ENCODE measurements at regions not wholly inside any gene's neighbourhood (a gene's known extent, or its start where the extent isn't known, plus 50 kb on each side); places are given as distances from the start of the nearest gene placed in this dataset.
"Not testable (repeated sequence)": the region's sequence is repeated elsewhere in the genome, so short reads cannot be mapped to it uniquely, and the experiment has no call there.

DNA sequence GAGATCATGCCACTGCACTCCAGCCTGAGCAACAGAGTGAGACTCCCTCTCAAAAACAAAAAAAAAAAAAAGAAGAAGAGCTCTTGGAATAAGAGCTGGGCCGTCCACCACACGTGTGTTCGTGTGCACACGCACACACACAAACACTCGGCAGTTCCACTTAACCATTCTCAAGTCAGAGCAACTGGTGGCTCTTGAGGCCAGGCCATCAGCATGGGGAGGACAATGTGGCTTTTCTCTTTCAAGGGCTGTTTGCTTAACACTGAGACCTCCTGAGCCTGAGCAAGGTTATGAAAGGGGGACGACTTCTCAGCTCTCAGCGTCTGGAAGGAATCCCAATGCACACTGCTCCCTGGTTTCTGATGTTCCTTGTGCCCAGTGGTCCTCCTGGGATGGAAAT is 444.9 kb downstream of the SOX9 start:
- DNase-seq: no peak

DNA sequence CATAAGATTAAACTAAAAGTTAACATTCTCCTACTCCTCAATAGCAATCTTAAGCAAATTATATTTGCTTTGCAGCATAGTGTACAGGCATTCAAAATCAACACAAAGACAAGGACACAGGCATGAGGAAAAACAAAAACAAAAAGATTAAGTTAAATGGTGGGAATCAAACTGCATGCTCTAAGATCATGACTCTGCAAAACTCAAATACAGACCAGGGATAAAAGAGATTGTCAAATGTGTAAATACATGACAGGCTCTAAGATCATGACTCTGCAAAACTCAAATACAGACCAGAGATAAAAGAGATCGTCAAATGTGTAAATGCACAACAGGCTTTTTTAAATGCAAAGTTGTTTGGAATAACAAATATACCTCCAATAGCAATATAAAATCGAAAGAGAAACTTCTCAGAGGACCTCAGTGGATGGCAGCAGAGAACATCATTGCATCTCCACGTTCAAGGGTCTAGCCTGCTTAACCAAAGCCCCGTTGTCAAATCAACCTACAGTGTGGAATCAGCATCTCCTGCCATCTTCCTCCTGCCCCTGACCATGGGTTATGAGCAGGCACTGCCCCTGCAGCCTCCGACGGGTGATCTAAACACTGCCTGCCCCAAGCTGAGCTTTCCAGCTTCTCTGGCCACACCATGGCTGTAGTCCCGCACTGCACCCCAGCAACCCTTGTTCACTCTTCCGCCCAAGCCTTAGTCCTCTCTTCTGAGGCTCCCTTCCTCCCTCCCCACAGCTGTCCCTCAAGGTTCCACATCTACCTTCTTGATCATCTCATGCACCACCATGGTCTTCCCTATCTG is 446.1 kb downstream of the SOX9 start:
- DNase-seq: no peak

DNA sequence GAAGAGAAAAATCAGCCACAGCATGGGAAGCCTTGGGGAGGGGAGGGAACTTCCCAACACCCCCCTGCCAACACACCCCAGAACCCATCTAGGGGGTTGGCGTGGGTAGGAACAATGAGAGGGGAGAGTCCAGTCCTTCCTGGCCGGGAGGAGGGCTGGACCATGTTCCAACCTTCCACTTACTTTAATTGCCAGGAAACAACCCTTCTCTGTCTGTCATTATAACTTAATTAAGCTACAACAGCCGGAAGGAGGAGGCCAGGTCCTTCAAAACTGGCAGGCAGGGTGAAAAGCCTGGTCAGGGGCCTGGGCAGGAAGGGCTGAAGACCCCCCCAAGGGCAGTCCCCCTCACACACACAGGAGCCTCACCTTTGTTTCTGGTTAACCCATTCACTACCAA is 447.0 kb downstream of the SOX9 start:
- no peak for DNase-seq

DNA sequence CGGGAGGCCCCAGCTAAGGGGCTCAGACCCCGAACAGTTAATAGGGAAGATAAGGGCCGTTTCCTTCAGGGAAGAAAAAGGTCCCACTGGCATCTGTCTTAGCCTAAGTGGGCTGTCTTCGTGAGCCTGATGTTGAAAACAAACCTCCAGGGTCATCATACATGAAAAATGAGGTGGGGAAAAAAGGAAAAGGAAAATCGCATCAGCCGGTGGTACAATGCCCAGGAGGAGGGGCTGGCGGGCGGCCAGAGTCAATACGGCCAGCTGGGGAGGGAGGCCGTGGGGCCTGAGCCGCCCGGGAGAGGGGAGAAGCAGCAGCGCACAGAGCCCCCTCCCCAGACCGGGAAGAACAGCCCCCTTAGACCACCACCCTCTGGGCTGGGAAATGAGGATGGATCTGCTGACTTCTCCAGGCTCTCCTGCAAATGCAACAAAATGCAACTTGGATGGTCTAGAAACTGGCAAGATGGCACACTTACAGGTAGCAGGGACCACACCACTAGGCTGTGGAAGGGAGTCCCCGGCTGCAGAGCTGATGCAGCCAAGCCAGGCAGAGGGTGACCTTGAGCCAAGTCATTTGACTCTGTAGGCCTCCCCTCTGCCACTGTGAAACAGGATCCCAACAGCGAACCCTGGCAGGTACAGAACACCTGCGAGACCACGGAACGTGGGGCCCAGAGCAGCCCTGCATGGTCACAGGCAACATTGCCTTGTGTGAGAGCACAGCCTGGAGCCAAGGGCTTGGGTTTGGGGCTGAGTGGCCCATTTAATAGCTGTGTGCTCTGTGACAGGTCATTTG is 448.5 kb downstream of the SOX9 start:
- DNase-seq: no peak

DNA sequence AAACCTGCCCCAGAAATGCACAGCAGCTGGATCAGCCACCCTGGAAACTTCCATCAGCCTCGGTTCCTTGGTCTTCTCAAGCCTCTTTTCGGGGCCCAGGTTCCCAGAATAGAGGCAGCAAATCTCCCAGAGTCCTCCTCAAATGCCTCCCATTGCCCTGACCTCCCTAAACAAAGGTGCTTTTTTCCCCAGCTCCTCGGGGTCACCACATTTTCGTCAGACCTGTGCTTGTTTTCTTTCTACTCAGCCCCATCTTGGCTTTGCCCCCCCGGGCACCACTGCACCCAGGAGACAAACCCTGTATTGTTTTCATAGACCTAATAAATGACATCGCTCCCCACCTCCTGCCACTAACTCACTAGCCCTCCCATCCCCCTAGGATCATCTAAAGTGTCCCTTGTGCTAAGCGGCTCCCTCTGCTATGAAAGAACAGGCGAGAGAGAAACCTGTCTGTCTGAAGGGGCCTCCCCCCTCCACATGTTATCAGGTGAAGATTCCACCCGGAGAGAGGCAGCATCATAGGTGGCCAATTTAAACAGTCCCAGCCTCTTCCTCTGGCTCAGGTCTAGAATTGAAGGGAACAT is 451.1 kb downstream of the SOX9 start:
- no peak for DNase-seq

DNA sequence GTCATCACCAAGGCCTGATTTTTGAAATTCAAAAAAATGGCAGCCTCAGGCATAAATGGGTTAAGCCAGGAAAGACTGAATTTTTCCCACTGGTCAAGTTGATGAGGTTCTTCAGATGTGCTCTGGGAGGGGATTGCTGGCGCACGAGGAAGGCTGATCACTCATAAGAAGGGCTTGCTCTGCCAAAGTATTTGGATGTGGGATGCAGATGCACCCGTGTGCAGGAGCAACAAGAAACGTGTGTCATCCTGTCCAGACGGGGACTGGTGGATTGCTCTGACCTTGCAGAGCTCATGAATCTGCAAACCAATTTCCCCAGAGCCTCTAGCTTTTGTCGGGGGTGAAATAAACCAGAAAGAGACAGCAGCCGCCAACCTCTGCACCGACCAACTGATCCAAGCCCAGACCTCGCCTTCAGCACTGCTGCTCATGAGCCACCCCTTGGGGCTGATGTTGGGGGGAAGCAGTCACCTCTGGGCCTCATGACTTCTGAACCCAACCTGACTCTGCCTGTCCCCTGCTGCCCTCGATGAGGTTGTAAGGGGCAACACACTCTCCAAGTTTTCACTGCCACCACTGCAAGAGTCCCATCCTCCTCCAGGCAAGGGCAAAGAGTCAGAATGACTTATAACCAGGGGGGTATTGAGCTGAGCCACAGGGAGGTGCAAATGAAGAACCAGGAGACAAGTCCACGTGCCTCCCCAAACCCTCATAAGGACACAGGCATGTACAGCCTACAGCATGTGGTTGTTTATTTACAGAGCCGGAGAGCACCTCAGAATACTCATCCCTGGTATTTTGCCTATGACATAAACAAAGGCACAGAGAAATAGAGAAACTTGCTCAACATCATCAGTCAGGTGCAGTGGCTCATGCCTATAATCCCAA is 452.0 kb downstream of the SOX9 start:
- no peak for DNase-seq

DNA sequence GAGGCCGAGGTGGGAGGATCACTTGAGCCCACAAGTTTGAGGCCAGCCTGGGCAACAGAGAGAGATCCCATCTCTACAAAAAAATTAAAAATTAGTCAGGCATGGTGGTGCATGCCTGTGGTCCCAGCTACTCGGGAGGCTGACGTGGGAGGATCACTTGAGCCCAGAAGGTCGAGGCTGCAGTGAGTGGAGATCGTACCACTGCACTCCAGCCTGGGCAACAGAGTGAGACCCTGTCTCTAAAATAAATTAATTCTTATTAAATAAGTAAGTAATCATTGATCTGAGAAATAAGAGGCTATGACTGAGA is 452.6 kb downstream of the SOX9 start:
- not testable (repeated sequence) for DNase-seq

DNA sequence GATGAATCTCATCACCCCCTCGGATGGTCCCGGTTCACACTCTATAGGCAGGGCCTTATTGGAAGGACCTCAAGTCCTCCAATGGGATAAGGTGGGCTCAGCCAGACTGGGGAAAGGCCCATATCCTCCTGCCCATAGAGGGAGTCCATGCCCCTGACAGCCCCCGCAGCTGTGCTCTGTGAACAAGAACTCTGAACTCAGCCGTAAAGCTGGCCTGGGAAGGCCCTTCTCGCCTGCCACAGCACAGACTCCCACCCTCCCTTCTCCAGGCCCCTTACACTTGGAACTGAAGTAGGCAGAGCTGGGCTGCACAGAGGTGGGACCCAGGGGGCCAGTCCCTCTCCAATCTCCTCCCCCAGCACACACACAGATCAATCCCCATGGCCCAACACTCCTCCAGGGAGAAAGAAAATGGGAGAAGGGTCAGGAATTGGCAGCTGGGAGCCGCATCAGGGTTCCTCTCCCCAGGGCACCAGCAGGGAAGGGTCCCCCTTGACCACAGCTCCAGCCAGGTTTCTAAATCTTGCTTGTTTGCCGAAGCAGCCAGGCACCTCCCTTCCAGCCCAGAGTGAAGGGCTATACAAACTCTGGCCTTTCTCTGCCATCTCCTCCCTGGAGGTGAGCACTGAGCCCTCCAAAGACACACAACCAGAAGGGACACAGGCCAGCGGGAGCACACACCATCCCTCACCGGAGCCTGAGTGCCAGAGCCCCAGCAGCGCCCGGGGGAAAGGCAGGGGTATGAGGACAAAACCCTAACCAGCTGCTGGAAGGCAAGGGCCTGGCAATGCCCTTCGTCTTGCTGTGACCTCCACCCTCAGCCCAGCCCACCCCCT is 454.1 kb downstream of the SOX9 start:
- no peak for DNase-seq

DNA sequence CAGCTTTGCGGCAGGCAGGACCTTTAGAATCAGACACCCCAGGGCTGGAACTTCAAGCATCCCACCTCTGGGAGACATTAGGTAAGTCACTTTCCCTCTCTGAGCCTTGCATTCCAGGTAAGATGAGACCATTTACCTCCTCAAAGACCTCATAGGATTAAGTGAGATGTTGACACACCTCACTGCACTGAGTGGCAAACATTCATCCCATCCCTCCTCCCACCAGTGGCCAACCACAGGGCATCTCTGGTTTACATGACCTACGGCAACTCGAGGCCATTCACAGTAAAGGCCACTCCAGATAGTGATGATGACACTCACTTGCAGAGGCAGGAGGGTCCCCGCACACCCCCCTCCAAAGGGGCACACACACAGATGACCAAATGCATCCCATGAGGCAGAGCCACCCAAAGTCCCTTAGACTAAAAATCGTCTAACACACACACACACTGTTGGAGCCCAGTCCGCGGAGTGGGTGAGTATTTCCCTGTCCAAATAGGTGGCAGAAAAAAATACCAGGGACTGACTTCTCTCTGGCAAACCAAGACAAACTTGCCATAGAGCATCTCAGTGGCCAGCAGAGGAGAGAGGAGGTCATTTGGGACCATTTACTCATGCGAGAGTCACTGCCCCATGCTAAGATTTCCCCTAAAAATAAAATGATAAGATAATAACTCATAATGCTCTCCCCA is 454.9 kb downstream of the SOX9 start:
- no peak for DNase-seq

DNA sequence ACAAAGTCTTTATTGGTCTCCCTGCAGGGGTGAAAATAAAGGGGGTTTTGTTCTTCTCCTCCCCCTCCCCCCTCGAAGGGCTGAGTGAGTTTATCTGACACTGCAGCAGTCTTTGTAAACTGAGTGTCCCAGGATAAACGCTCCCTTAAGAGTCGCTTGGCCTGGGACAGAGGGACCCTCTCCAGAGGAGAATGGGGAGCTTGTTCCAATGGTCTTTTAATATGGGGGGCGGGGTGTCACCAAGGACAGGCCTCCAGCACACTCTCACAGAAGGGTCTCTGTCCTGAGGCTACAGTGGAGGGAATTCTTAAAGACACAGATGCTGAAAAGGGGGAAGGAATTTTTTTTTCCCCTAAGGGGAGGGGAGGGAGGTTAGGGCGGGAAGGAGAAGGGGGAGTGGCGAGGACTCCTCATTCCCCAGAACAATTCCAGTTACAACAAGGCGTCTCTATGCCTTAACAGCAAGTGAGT is 455.5 kb downstream of the SOX9 start:
- no peak for DNase-seq

DNA sequence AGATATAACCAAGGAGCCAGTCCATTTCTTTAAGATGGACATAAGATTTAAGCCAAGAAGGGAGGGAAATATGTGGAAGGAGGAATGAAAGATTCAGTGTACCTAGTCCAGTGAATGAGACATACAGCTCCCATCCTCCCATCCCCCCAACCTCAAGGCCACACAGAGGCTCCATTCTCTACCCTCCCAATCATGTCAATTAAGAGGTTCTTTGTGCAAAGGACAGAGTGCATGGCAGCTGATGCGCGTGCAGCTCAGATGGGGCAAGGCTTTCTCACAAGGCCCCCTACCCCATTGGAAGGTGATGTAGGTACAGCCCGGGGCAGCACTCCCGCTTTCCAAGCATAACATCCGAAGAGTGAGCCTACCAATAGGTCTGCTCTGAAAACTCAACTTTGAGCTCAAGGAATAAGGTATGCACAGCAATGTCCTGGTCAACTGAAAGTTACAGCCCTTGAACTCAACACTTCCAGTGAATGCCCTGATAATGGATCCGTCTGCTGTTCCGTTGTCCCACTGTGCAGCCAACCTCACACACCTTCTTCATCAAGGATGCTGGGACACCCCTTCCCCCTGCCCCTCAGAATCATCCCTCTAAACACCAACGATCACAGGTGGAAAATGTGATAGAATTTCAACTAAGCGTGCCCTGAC is 458.1 kb downstream of the SOX9 start:
- DNase-seq: no peak

DNA sequence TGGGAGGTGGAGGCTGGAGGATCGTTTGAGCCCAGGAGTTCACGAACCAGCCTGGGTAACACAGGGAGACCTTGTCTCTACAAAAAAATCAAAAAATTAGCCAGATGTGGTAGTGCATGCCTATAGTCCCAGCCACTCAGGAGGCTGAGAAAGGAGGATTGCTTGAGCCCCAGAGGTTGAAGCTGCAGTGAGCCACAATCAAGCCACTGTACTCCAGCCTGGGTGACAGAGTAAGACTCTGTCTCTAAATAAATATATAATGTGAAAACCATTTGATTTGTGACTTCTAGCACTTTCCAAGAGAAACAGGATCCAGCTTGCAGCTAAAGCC is 459.1 kb downstream of the SOX9 start:
- no peak for DNase-seq

DNA sequence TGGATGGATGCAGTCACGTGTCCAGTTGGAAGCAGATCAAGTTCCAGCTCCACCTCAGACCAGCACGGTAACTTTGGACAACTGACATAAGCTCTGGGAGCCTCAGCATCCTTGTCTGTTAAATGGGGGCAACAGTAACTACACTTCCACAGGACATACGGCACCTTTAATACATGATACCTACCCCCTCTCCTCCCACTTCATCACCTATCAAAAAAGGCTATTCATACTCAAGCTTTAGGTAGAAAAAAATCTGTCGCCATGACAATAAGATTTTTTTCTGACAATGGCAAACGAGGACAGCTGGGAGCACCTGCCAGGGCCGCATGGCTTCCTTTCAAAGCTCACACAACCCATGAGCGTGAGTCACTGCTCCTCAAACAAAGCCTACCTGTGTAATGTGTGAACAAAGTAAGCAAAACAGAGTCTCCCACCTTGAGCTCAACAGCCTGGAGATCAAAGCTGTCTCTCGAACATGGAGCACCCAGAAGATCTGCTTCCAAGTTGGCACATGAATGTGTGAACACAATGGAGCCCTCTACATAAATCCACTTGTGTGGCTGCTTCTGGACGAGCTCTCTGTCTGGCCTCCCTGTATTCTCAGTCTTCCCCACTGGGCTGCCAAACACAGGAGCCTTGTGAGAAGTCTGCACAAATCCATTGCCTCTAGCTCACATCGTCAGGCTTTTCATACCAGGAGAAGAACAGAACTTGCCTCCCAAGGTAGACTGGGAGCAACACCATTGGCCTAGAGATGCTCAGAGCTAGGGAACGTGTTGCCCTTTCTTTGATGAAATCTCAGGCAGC is 459.7 kb downstream of the SOX9 start:
- no peak for DNase-seq

DNA sequence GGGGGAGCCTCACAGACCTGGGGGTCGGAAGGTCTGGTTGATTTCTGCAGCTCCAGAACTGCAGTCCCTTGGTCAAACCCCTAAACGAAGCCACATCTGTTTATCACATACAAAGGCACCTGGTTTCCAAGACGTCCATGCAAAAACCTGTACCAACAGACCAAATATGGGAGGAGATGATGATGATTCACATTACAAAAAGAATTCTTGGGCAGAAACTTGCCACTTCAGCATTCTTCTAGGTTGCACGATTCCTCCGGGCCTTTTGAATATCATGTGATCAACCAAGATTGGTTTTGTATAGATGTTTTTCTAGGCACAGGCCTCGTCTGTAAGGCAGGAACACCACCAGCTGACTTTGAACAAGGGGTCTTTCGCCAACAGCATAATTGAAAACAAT is 466.3 kb downstream of the SOX9 start:
- DNase-seq: no peak

DNA sequence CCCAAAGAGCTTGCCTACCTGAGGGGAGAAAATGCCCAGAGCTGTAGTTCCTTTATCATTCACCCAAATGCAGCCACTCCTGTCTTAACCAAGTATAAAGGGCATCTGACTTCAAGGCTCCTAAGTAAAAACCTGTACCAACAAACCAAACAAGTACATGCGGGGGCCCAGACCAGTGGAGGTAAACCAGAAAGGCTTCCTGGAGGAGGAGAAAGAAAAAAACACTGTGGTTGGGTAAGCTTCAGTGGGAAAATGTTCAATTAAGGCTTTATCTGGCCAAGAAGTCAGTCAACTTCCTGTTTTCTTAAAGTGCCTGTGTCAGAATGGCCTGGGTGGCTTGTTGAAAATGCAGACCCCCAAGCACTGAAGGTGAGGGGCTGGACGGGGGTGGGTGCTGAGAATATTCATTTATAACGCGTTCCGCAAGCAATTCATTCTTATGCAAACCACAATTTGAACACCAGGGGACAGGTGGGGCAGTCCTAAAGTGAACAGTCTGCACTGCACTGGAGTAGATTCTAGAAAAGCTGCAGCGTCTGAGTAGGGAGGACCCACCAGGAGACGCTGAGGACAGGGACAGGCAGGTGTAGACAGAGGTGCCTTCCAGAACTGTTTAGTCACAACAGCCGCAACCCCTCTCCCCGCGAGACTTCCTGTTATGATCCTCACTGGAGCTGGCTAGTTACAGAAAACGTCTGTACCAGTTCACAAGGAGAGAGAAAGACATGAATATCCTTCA is 467.1 kb downstream of the SOX9 start:
- DNase-seq: no peak

DNA sequence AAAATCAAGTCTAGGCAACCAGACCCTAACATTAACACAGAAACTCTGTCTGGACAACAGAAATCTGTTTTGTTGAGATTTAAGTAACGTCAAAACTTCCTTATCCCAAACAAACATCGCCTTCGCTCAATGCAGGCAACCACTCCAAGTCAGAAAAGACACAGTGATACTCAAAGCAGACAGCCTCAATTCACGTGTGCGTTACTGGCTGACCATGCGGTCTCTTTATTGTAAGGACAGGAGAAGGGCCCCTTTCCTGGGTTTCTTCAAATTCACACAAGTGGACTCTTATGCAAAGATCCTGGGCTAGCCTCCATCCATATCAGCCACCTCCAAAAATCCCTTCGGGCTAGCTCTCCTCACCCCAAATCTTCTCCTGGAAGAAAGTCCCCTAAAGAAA is 467.7 kb downstream of the SOX9 start:
- DNase-seq: no peak

DNA sequence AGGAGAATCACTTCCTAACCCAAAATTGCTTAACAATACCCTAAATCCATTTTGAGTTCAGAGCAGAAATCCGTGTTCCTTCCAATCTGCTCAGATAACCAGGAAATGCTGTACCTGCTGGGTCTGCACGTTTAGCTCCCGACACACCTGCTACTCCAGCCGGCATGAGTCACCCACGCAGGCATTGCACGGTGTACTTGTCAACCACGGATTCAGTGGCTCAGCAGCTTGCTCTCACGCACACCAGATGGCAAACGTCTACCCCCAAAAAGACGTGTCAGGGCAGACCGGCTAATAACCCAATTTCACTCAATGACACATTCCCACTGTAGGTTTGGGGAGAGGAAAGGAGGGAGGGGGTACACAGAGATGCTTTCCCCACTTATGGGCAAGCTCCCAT is 468.1 kb downstream of the SOX9 start:
- DNase-seq: no peak

DNA sequence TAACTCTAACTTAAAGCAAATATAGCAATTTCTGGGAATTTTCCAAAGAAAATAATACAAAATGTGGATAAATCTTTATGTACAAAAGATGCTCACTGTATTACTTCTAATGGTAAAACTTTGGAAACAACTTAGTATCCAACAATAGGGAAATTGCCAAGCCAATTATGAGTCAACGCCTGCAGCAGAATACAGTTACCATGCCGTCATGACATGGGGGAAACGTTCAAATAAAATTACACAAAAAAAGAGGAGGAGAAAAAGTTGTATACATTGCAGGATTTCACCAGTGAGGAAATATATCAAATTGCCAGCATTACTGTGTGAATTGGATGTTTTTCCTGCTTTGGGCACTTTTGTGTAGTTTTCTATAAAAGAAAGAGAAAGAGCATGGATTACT is 469.6 kb downstream of the SOX9 start:
- DNase-seq: no peak

DNA sequence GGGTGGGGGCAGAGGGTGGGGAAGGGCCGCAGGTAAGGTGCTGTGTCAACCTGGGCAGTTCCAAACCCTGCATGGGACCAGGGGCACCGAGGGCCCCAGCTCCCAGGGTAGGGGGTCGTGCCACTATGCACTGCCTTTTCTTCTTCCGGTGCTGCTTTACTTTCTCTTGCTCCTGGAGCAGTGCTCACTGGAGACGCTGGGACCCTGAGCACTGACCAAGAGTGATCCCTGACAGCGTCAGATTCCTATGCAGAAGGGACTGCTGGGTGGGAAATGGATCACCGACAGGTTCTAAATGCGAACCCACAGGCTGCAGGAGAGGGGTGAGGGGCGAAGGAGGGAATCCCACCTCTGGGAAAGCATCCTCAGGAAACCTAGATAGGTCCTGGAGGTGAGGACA is 470.1 kb downstream of the SOX9 start:
- no peak for DNase-seq

All from activated CD8-positive, alpha-beta memory T cell treated with anti-CD3 and anti-CD28 coated beads for 24 hours (primary cell).